ENCODE measurements at regions not wholly inside any gene's neighbourhood (a gene's known extent, or its start where the extent isn't known, plus 50 kb on each side); places are given as distances from the start of the nearest gene placed in this dataset.

GRCh38 chr4:56746639-56747038 is 65.5 kb upstream of the HOPX start:
- TF ChIP-seq CTCF (IDR thresholded peaks at IDR 0.05; ENCODE audit: low read depth, low read length, missing control alignments), result no peak
- Histone ChIP-seq H3K4me3 (ENCODE audit: low read depth, low read length) (no peak overlapping the region), H3K36me3 (replicated peaks) (no peaks in the 10 kb centered on the region), H3K27ac (no peak overlapping the region), H3K27me3 (replicated peaks) (no peaks in the 10 kb centered on the region)
- no peak for DNase-seq
- in situ Hi-C loops (cut with HindIII; ENCODE audit: low pct_ligation_motif_present, low sequenced_read_pairs), result no loop called here

GRCh38 chr4:56745042-56745441 is 63.9 kb upstream of the HOPX start:
- TF ChIP-seq CTCF (IDR thresholded peaks at IDR 0.05; ENCODE audit: low read depth, low read length, missing control alignments), result no peak

GRCh38 chr4:56744030-56744429 is 62.9 kb upstream of the HOPX start:
- DNase-seq, result no peak

More at GRCh38 chr4:56745042-56745441, 63.9 kb upstream of the HOPX start:
- no peaks in the 10 kb centered on the region for H3K27me3 ChIP-seq (replicated peaks)
- DNase-seq, result no peak
- in situ Hi-C loops (cut with HindIII; ENCODE audit: low pct_ligation_motif_present, low sequenced_read_pairs), result no loop called here
- no peaks in the 10 kb centered on the region for H3K36me3 ChIP-seq (replicated peaks)
- no peak overlapping the region for H3K27ac ChIP-seq
- no peak overlapping the region for H3K4me3 ChIP-seq (ENCODE audit: low read depth, low read length)

GRCh38 chr4:56743550-56743949 is 62.5 kb upstream of the HOPX start:
- no peak overlapping the region for H3K27ac ChIP-seq
- H3K4me3 ChIP-seq (ENCODE audit: low read depth, low read length), result no peak overlapping the region
- no peak for DNase-seq
- H3K36me3 ChIP-seq (replicated peaks), result no peaks in the 10 kb centered on the region
- in situ Hi-C loops (cut with HindIII; ENCODE audit: low pct_ligation_motif_present, low sequenced_read_pairs), result no loop called here
- no peaks in the 10 kb centered on the region for H3K27me3 ChIP-seq (replicated peaks)
- no peak for TF ChIP-seq CTCF (IDR thresholded peaks at IDR 0.05; ENCODE audit: low read depth, low read length, missing control alignments)

More at GRCh38 chr4:56744030-56744429, 62.9 kb upstream of the HOPX start:
- TF ChIP-seq CTCF (IDR thresholded peaks at IDR 0.05; ENCODE audit: low read depth, low read length, missing control alignments), result no peak
- Histone ChIP-seq H3K36me3 (replicated peaks) (no peaks in the 10 kb centered on the region), H3K4me3 (ENCODE audit: low read depth, low read length) (no peak overlapping the region), H3K27me3 (replicated peaks) (no peaks in the 10 kb centered on the region), H3K27ac (no peak overlapping the region)
- in situ Hi-C loops (cut with HindIII; ENCODE audit: low pct_ligation_motif_present, low sequenced_read_pairs), result no loop called here

DNA sequence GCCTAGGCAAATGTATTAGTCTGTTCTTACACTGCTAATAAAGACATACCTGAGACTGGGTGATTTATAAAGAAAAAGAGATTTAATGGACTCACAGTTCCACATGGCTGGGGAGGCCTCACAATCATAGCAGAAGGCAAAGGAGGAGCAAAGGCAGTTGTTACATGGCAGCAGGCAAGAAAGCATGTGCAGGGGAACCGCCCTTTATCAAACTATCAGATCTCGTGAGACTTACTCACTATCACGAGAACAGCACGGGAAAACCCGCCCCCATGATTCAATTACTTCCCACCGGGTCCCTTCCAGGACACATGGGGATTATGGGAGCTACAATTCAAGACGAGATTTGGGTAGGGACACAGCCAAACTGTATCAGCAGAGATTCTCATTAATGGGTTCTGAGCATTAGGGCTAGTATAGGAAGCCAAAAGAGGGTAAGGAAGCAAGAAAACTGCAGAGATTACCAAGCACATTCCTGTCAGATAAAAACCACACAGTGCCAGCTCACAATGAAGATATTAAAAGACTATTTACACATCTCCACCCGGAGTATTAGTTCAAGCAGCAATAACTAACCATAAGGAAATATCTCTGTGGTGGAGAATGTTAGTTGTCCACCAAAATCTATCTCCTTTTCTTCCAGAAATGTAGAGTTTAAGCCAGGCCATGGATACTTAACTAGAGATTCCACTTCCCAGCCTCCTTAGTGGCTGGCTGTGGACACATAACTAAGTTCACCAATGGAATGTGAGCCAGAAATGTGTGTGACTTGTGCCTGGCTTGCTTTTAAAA is 61.2 kb upstream of the HOPX start:
- H3K36me3 ChIP-seq (replicated peaks), result no peaks in the 10 kb centered on the region
- no peak for TF ChIP-seq CTCF (IDR thresholded peaks at IDR 0.05; ENCODE audit: low read depth, low read length, missing control alignments)
- peak overlapping the region; percentile 9 for H3K27ac ChIP-seq
- no peak overlapping the region for H3K4me3 ChIP-seq (ENCODE audit: low read depth, low read length)
- in situ Hi-C loops (cut with HindIII; ENCODE audit: low pct_ligation_motif_present, low sequenced_read_pairs), result no loop called here
- no peaks in the 10 kb centered on the region for H3K27me3 ChIP-seq (replicated peaks)
- DNase-seq, result peak; percentile 52

DNA sequence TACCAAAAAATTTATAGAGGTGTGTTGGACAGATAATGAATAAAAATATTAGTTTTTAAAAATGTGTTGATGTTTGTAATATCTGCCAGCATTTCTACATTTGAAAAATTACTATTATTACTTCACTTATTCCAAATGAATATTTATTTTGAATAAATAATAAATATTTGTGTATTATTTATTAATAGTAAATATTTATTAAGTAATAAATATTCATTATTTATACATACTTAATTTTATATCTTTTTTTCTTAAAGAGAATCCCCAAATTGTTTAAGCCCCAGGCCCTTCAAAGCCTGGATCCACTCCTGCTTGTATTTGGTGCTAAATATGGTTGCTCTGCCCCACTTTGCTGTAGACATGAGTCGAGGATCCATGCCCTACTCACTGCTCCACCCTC is 60.5 kb upstream of the HOPX start:
- no peaks in the 10 kb centered on the region for H3K36me3 ChIP-seq (replicated peaks)
- TF ChIP-seq CTCF (IDR thresholded peaks at IDR 0.05; ENCODE audit: low read depth, low read length, missing control alignments), result no peak
- in situ Hi-C loops (cut with HindIII; ENCODE audit: low pct_ligation_motif_present, low sequenced_read_pairs), result no loop called here
- no peaks in the 10 kb centered on the region for H3K27me3 ChIP-seq (replicated peaks)
- DNase-seq, result no peak
- H3K27ac ChIP-seq, result no peak overlapping the region
- H3K4me3 ChIP-seq (ENCODE audit: low read depth, low read length), result no peak overlapping the region

All from brain microvascular endothelial cell (primary cell).